ENCODE measurements at regions not wholly inside any gene's neighbourhood (a gene's known extent, or its start where the extent isn't known, plus 50 kb on each side); places are given as distances from the start of the nearest gene placed in this dataset.

DNA sequence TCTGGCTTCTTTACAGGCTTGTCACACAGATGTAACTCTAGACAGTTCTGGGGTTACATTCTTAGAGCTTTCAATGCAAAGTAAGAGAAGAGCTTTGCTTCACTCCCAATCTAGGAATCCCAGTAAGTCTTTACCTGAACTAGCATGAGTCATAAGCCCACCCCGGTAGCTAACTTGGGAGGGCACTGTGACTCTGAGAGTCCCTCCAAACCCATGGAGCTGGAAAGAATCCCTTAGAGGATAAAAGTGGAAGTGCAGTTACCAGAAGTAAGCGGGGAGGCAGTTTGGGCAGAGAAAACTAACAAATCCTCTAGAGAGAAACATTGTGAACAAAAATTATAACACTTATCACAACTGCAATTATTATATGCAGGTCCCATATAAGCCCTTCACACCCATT is 84.0 kb upstream of the SMLR1 start:
- no peak overlapping the region for H2AFZ ChIP-seq (ENCODE audit: low read depth, low read length)
- no peak overlapping the region for H3K27ac ChIP-seq (ENCODE audit: insufficient read depth, low read depth, low read length)
- no peaks in the 10 kb centered on the region for H3K9me1 ChIP-seq (replicated peaks; ENCODE audit: control insufficient read depth, extremely low read depth, insufficient read depth, low read length)
- DNase-seq (ENCODE audit: low read depth, low spot score) (no peak), FAIRE-seq (no peak)
- no peak overlapping the region for H3K9ac ChIP-seq (replicated peaks; ENCODE audit: extremely low read depth, insufficient read depth, low read length)
- dilution Hi-C loops (cut with MboI; ENCODE audit: extremely low pct_ligation_motif_present, low sequenced_read_pairs) (no loop called here), intact Hi-C loops (cut with micrococcal nuclease) (no loop called here)
- H3K27me3 ChIP-seq (ENCODE audit: control insufficient read depth in 2 of 2, insufficient read depth in 2 of 2, low read length in 2 of 2): peaks cover 0 to 6% of the 10 kb centered on the region in 2 experiments
- CTCF ChIA-PET: interaction anchor here (0.9 to 3.6 kb wide), 9 partner anchors 9 to 461 kb away, joined by 3 to 18 read pairs (median 3); partner anchors contain the start of gene TMEM200A
- no peaks in the 10 kb centered on the region for H4K20me1 ChIP-seq (replicated peaks; ENCODE audit: control insufficient read depth, extremely low read depth, insufficient read depth, low read length)
- BruUV-seq (replicated peaks): no TSS peak
- TF ChIP-seq MYC (IDR thresholded peaks at IDR 0.05; ENCODE audit: low read depth, low read length) (no peak), POLR2A (IDR thresholded peaks at IDR 0.05; ENCODE audit: low read depth, low read length) (no peak), POLR2AphosphoS5 (IDR thresholded peaks at IDR 0.05; ENCODE audit: insufficient read depth, low read depth, low read length) (no peak), FOS (IDR thresholded peaks at IDR 0.05; ENCODE audit: borderline replicate concordance, insufficient read depth, low read length) (no peak), JUN (IDR thresholded peaks at IDR 0.05; ENCODE audit: borderline replicate concordance, insufficient read depth, insufficient read length, low read depth) (no peak), EZH2 (IDR thresholded peaks at IDR 0.05; ENCODE audit: borderline replicate concordance, low read depth, low read length, severe bottlenecking) (no peak), GATA2 (IDR thresholded peaks at IDR 0.05; ENCODE audit: insufficient read depth, insufficient read length, low read depth, low read length) (no peak)
- TF ChIP-seq, protein P1, sequence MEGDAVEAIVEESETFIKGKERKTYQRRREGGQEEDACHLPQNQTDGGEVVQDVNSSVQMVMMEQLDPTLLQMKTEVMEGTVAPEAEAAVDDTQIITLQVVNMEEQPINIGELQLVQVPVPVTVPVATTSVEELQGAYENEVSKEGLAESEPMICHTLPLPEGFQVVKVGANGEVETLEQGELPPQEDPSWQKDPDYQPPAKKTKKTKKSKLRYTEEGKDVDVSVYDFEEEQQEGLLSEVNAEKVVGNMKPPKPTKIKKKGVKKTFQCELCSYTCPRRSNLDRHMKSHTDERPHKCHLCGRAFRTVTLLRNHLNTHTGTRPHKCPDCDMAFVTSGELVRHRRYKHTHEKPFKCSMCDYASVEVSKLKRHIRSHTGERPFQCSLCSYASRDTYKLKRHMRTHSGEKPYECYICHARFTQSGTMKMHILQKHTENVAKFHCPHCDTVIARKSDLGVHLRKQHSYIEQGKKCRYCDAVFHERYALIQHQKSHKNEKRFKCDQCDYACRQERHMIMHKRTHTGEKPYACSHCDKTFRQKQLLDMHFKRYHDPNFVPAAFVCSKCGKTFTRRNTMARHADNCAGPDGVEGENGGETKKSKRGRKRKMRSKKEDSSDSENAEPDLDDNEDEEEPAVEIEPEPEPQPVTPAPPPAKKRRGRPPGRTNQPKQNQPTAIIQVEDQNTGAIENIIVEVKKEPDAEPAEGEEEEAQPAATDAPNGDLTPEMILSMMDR (IDR thresholded peaks at IDR 0.05; ENCODE audit: extremely low read depth in 1 of 2, insufficient read depth in 1 of 2, low read depth in 1 of 2, low read length in 2 of 2): no peak
- TF ChIP-seq, protein P2, sequence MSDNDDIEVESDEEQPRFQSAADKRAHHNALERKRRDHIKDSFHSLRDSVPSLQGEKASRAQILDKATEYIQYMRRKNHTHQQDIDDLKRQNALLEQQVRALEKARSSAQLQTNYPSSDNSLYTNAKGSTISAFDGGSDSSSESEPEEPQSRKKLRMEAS (IDR thresholded peaks at IDR 0.05; ENCODE audit: insufficient read depth, insufficient read length): no peak
- no peaks in the 10 kb centered on the region for H3K9me3 ChIP-seq (replicated peaks; ENCODE audit: control insufficient read depth, insufficient read depth, low read length)
- H3K4me3 ChIP-seq (replicated peaks in 1 of 3; ENCODE audit: insufficient read depth in 1 of 3, low read depth in 1 of 3, low read length in 3 of 3): no peak overlapping the region
- H3K79me2 ChIP-seq (ENCODE audit: control insufficient read depth, insufficient read depth, low read length): no peaks in the 10 kb centered on the region
- H3K4me2 ChIP-seq (ENCODE audit: insufficient read depth, low read length): no peak overlapping the region
- no peaks in the 10 kb centered on the region for H3K4me1 ChIP-seq (ENCODE audit: control insufficient read depth, extremely low read depth, insufficient read depth, low read length)
- POLR2A ChIA-PET: no interaction called here
- H3K36me3 ChIP-seq (ENCODE audit: control insufficient read depth in 2 of 2, extremely low read depth in 1 of 2, insufficient read depth in 2 of 2, low read length in 2 of 2): no peaks in the 10 kb centered on the region

Measured in endothelial cell of umbilical vein (primary cell).